SK-N-SH (cell line): ENCODE measurements at regions not wholly inside any gene's neighbourhood (a gene's known extent, or its start where the extent isn't known, plus 50 kb on each side); places are given as distances from the start of the nearest gene placed in this dataset.

Experiments used
- CTCF ChIP-seq: fragments of 200-600 bp; sonication (generic); IDR thresholded peaks from 2 replicates; pipeline ENCODE4 v1.6.1; 2017; ENCODE audit warnings: antibody characterized with exemption, mild to moderate bottlenecking, moderate library complexity
- EP300 ChIP-seq, 2 experiments: IDR thresholded peaks; 2 replicates each; pipeline versions ENCODE4 v1.4.0 to v1.6.1; 2012; ENCODE audit warnings: borderline replicate concordance in 1 of 2, low read depth in 1 of 2, low read length in 1 of 2
- FOXJ3 ChIP-seq: sonication (generic); formaldehyde crosslinking; IDR thresholded peaks from 2 replicates; pipeline ENCODE4 v1.5.1; 2020; ENCODE audit warnings: mild to moderate bottlenecking, missing genetic modification reagents
- FOXM1 ChIP-seq: IDR thresholded peaks from 2 replicates; pipeline ENCODE4 v1.4.0; 2012; ENCODE audit warnings: low read depth, mild to moderate bottlenecking
- JUND ChIP-seq: IDR thresholded peaks from 2 replicates; pipeline ENCODE4 v1.4.0; 2012
- MAX ChIP-seq: IDR thresholded peaks from 2 replicates; pipeline ENCODE4 v1.4.0; 2012; ENCODE audit warnings: low read depth
- MEF2A ChIP-seq: IDR thresholded peaks from 2 replicates; pipeline ENCODE4 v1.4.0; 2012; ENCODE audit warnings: low read depth, borderline replicate concordance
- POLR2AphosphoS5 ChIP-seq: IDR thresholded peaks from 2 replicates; pipeline ENCODE4 v1.6.1; 2012; ENCODE audit warnings: low read depth, low read length
- SMC3 ChIP-seq: IDR thresholded peaks from 2 replicates; pipeline ENCODE4 v1.6.1; 2012; ENCODE audit warnings: low read depth, low read length, improper control_type of control experiment
- ZBTB33 ChIP-seq: IDR thresholded peaks from 2 replicates; pipeline ENCODE4 v1.4.0; 2012; ENCODE audit warnings: low read depth, borderline replicate concordance

GRCh38 chr4:161121451-161121850 is 1042.3 kb downstream of the FSTL5 start:
- TF ChIP-seq POLR2AphosphoS5, result no peak
- no peak for TF ChIP-seq CTCF
- no peak for TF ChIP-seq ZBTB33
- no peak for TF ChIP-seq SMC3
- TF ChIP-seq MEF2A, result no peak
- TF ChIP-seq JUND, result no peak
- no peak for TF ChIP-seq FOXJ3 (CRISPR knock-in tag)
- TF ChIP-seq FOXM1, result no peak
- TF ChIP-seq EP300 (IDR thresholded peaks at IDR 0.05; ENCODE audit: borderline replicate concordance in 1 of 2, low read depth in 1 of 2, low read length in 1 of 2), result no peak
- no peak for TF ChIP-seq MAX
